ENCODE measurements at regions not wholly inside any gene's neighbourhood (a gene's known extent, or its start where the extent isn't known, plus 50 kb on each side); places are given as distances from the start of the nearest gene placed in this dataset.

- no peak for TF ChIP-seq CTCF (IDR thresholded peaks at IDR 0.05)
- TF ChIP-seq POLR2A (IDR thresholded peaks at IDR 0.05), result no peak
- TF ChIP-seq POLR2AphosphoS5 (IDR thresholded peaks at IDR 0.05), result no peak
Measured at GRCh38 chr3:153103406-153103945, 58.5 kb upstream of the RAP2B start.
